NOMO-1 (cell line): ENCODE measurements at regions not wholly inside any gene's neighbourhood (a gene's known extent, or its start where the extent isn't known, plus 50 kb on each side); places are given as distances from the start of the nearest gene placed in this dataset.

ENCODE experiments used
- DNase-seq, 2 experiments: peaks; one replicate each; lab custom pipeline; 2025; ENCODE audit not compliant: unreplicated experiment in 2 of 2; lab: John Stamatoyannopoulos, UW

DNA sequence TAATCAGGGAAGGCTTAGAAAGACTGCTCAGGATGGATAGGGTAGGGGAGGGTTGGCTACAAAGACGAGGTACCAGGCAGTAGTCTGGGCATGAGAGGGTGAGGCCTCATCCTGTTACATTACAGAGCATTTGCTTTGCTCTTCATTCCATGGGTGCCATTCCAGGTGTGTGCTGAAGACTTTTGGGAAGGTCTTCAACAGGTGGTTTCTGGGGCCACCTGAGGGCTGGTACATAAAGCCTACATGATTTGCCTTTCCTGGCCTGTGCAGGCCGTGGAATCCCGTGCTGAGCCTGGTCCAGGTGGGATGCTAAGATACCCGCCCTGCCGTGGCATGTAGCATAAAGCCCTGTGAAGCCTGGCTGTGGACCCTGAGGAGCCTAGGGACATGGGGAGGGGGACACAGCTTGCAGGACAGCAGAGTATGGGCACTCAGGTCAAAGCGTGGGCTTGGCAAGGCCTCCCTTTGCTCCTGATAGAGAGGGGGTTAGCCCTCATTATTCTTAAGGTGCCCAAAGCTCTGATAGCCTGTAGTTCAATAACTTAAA lies 55.6 kb upstream of the ZNF536 start:
- no peak for DNase-seq

DNA sequence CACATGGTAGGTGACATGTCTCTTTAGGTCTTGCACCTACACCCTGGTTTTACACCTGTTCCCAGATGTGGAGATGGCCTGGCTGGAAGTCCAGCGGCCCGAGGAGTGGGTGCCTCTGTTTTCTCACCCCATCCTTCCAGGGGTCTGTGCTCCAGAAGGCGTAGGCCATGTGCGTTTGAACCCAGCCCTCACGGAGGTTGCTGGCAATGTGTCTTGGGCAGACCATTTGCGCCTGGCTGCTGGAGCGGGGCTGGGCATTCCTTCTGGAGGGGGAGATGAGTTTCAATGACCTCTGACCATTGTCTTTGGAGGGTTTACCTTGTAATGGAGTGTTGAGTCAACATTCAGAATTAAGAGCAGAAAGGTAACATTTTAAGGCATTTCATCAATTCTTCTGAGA lies 54.8 kb upstream of the ZNF536 start:
- no peak for DNase-seq

DNA sequence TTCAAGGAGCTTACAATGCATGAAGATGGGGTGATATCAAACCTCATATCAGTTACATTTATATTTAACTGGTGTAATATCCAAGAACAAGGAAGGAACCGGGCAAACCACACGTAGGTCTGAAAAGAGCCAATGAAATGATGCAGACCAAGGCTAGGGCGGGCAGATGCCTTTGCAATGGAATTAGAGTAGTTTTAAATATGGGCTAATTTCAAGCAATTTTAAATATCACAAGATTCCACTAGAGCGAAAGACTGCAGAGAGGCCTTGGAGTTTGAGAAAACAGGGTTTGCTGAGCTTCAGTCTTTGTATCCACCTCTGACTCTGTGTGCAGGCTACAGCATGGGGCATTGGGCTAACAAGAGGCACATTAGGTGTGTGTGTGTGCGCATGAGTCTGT lies 53.9 kb upstream of the ZNF536 start:
- no peak for DNase-seq

DNA sequence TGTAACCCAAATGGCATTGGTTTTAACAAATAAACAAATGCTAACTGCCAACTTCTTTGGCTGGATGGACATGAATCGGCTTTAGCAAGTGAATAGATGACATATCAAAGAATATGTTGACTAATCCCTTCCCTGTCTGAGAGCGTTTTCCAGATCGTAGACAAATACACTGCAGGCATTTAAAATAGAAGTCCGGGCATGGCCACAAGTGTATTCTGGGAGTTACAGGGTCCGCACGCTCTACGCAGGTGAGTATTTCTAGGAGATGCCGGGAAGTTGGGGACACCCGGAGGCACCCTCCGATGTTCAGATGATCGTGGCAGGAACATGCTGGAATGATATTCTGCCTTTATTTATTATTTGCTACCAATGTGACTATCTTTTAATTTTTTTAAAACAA lies 53.2 kb upstream of the ZNF536 start:
- no peak for DNase-seq

DNA sequence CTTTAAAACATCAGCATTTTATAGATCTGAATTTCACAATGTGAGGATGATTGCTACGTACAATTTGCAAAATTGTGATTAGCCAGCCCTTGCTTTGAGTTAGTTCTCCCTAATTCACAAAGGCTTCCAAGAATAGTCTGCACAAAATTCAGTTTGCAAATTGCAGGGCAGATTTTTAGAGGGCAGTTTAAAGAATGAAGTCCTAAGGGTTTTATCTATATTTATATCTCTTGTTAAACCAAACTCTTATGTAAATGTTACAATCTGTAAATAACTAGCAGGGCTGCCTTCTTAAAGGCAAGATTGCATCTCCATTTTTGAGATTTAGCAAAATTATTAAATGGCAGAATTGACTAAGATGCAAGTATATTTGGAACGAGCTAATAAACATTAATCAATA lies 52.8 kb upstream of the ZNF536 start:
- no peak for DNase-seq

DNA sequence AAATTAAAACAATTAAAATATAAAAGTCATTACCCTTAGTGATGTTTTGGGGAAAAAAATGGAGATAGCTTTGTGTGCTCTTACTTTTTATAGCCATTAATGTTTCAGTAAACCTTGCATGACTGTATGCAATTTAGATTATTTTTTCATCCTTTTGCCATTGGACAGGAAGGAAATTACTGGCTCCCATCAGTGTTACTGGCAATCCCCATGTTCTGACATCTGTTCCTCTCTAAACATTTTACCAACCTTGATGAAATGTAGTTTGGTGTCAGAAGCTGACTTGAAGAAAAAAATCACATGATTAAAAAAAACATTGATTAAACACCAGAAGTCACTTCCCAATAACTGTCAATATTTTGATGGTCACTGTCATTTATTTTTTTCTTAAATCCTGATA lies 52.3 kb upstream of the ZNF536 start:
- DNase-seq: no peak

DNA sequence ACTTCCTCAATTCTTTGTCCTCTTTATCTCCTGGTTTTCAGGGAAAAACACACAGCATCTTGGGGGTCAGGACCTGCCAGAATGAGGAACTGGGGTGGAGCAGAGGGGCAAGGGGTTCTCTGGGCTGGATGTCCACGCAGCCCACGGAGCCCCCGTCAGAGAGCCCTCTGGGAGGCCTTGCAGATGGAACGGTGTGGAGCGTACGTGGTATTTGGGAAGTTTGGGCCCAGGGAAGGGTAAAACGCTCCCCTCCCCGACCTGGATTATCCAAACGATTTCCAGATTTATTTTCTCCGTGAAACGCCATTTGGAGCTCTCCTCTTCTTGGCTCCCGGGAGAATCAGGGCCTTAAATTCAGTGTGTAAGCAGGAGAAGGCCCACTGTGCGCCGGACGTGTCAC lies 51.7 kb upstream of the ZNF536 start:
- DNase-seq: no peak

DNA sequence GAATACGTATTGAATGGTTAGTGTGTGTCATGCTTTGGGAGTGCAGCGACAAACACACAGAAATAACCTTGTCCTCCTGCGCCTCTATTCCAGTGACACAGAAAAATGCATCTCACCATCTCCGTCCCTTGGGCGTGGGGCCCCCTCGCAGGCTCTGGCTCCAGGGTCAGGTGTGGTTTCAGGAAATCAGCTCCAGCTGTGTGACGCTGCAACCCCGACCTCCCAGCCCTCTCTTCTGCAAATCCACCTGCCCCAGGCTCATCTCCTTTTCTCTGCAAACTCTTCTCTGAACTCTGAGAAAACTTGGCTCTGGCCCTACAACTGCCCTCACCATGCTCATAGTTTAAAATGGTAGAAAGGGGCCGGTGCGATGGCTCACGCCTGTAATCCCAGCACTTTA lies 51.3 kb upstream of the ZNF536 start:
- DNase-seq: no peak
